SK-N-MC (cell line): ENCODE measurements at regions not wholly inside any gene's neighbourhood (a gene's known extent, or its start where the extent isn't known, plus 50 kb on each side); places are given as distances from the start of the nearest gene placed in this dataset.

Source experiments
- EZH2 ChIP-seq: fragments of 200-600 bp; sonication (generic); IDR thresholded peaks from one replicate; pipeline ENCODE4 v1.6.1; 2017; ENCODE audit warnings: antibody characterized with exemption
- FOXP2 ChIP-seq: optimal IDR thresholded peaks from 2 replicates; pipeline ENCODE3; 2011; ENCODE audit warnings: mild to moderate bottlenecking, moderate library complexity; ENCODE audit not compliant: insufficient read depth; ENCODE audit errors: extremely low read length, control extremely low read depth
- POLR2AphosphoS5 ChIP-seq: IDR thresholded peaks from 2 replicates; pipeline ENCODE4 v1.6.1; 2012; ENCODE audit warnings: mild to moderate bottlenecking, low read depth, low read length, borderline replicate concordance

- TF ChIP-seq EZH2 = no peak
- no peak for TF ChIP-seq POLR2AphosphoS5
- TF ChIP-seq FOXP2 = no peak
Measured at GRCh38 chr10:64430690-64431323, 909.6 kb downstream of the REEP3 start.
